Coronary artery (tissue), 2 donors: ENCODE measurements at regions not wholly inside any gene's neighbourhood (a gene's known extent, or its start where the extent isn't known, plus 50 kb on each side); places are given as distances from the start of the nearest gene placed in this dataset.

Source experiments
- DNase-seq: peaks from one replicate; pipeline ENCODE4 v3.0.0-alpha.2; 2017; ENCODE audit warnings: low spot score
- H3K27ac ChIP-seq, 2 donors: fragments of 200-600 bp; sonication (generic); one replicate each; pipeline ENCODE4 v1.5.1; 2016 to 2019
- H3K4me3 ChIP-seq: fragments of 200-600 bp; sonication (generic); 2 replicates; pipeline ENCODE4 v1.5.1; 2016; ENCODE audit warnings: mild to moderate bottlenecking, moderate library complexity
- TF ChIP-seq, protein P1 (sequence below): fragments of 200-600 bp; sonication (generic); IDR thresholded peaks from one replicate; pipeline ENCODE4 v1.5.1; 2019; ENCODE audit warnings: antibody characterized with exemption

DNA sequence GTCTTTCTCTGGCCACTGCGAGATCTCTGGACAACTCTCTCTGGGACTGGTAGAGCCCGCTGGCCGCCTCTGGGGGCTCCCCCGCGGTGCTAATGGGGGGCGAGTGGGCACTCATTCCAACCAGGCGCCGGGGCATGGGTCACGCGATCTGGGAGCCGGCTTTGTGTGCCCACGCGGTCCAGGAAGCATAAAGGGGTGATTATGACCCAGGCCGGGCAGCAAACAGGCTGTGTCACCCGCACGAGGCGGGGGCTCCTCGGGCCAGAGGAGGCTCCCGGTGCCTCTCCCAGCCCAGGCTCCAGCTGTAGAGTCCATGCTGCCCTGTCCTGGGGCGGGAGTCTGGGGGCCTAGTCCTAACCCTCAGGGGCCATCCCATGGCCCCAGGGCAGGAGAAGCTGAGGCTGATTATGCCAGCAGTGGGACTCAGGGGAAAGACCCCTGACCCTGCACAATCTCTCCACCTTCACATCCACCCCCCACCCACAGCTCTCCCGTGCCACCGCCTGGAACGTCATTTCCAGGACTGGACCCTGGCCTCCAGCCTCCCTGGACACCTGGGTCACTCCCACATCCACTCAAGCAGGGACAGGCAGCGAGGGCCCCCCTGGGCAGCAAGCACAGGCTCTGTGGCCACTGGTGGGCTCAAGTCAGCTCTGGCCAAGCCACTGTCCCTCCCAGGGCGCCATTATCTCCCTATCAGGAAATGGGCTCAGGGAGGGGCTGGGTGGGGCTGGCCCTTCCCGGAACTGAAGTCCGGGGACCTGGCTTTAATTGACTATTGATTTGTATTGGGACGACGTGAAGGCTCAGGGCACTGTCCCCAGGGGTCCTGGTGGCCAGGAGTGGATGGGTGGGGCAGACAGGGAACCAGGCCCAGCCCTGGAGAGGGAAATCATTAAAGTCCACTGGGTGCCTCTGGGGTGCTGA is 50.0 kb downstream of the PTPRS start:
- peak overlapping the region; percentile 73 for H3K4me3 ChIP-seq
- TF ChIP-seq, protein P1, sequence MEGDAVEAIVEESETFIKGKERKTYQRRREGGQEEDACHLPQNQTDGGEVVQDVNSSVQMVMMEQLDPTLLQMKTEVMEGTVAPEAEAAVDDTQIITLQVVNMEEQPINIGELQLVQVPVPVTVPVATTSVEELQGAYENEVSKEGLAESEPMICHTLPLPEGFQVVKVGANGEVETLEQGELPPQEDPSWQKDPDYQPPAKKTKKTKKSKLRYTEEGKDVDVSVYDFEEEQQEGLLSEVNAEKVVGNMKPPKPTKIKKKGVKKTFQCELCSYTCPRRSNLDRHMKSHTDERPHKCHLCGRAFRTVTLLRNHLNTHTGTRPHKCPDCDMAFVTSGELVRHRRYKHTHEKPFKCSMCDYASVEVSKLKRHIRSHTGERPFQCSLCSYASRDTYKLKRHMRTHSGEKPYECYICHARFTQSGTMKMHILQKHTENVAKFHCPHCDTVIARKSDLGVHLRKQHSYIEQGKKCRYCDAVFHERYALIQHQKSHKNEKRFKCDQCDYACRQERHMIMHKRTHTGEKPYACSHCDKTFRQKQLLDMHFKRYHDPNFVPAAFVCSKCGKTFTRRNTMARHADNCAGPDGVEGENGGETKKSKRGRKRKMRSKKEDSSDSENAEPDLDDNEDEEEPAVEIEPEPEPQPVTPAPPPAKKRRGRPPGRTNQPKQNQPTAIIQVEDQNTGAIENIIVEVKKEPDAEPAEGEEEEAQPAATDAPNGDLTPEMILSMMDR, result no peak
- H3K27ac ChIP-seq, result peak overlapping the region in 1 of 2 donors; percentile 84
- DNase-seq, result no peak

DNA sequence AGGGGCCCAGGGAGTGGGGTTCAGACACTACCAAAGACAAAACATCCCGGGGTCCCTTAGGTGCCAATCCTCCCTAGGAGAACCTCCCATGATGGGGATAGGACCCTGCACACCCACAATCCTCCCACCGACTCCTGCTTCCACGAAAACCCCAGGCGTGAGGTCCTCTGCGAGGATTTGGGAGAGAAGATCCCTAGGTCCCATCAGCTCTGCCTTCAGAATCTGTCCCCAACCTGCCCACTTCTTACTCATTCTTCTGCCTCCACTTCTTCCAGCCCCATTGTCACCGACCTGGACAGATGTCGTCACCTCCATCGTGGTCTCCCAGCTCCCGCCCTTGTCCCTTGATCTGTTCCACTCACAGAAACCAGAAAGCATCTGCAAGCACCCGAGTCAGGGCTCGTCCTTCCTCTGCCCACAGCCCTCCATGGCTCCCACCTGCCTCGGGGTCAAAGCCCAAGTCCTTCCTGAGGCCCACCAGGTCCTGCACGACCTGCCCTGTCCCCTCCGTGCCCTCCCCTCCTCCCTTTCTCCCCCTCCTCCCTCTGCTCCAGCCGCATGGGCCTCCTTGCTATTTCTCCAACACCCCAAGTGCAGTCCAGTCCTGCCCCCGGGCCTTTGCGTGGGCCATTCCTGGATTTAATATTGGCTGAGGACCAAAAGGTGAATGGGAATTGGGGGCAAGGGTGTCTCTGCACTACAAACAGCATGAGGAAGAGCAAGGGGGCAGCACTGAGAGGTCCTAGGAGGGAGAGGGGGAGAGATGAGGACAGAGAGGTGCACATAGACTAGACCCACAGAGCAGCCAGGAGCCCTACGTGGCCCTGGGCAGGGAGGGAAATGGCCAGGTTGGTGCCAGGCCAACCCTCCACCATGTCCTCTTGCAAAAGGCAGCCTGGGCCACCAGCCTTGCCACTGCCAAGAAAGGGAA is 51.3 kb downstream of the PTPRS start:
- Histone ChIP-seq H3K4me3 (peak overlapping the region; percentile 54), H3K27ac (peak overlapping the region in 1 of 2 donors; percentile 84)
- DNase-seq, result no peak
- TF ChIP-seq, protein P1, result no peak

DNA sequence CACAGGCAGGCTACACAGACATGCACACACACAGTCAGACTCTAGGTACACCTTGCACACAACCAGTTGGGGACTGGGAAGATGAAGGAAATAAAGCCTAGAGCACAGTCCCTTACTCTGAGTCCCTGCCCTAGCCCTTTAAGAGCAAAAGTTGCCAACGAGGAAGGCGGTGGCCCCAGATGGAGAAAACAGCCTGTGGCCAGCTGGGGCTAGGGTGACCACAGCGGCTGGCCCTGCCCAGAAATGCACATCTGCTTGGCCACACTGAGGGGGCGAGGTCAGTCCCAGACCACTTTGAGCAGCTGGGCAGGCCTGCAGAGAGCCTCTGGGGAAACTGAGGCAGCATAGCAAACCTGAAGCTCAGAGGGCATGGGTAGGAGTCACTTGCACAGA is 52.3 kb downstream of the PTPRS start:
- DNase-seq, result no peak
- Histone ChIP-seq H3K4me3 (peak overlapping the region; percentile 54), H3K27ac (peak overlapping the region in 1 of 2 donors; percentile 84)
- TF ChIP-seq, protein P1, result no peak

DNA sequence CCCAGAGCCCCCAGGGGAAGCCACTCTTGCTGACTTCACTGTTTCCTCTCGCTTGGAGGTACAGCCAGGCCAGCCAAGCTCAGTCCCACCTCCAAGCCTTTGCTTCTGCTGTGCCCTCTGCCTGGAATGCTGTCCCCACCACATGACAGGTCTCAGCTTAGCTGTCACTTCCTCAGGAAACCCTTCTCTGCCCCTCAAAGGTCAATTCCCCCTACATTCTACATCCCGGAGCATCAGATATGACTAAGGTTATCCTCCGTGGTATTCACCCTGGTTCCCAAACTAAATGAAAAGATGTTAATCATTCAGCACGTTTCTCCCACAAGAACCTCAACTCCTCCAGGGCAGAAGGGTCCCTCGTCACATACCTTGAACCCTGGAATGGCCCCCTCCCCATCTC is 53.5 kb downstream of the PTPRS start:
- H3K27ac ChIP-seq, result peak overlapping the region in 1 of 2 donors; percentile 84
- H3K4me3 ChIP-seq, result no peak overlapping the region
- TF ChIP-seq, protein P1, result no peak
- DNase-seq, result no peak

DNA sequence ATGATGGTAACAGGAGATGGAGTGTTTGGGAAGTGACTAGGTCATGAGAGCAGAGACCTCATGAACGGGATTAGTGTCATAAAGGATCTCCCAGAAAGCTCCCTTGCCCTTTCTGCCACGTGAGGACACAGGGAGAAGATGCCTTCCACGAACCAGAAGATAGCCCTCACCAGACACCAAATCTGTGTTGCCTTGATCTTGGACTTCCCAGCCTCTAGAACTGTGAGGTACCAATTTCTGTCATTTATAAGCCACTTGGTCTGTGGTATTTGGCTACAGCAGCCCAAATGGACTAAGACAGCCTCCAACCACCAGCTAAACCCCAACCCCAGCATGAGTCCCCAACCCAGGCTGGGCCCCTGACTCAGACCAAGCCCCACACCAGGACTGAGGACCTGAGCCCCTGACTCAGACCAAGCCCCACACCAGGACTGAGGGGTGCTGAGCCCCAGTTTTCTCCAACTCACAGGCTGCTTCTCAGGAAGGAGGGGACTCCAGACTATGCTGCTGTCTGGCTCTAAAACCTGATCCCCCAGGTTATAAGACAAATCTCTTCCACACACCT is 54.1 kb downstream of the PTPRS start:
- Histone ChIP-seq H3K27ac (peak overlapping the region in 1 of 2 donors; percentile 84), H3K4me3 (no peak overlapping the region)
- TF ChIP-seq, protein P1, result no peak
- no peak for DNase-seq

DNA sequence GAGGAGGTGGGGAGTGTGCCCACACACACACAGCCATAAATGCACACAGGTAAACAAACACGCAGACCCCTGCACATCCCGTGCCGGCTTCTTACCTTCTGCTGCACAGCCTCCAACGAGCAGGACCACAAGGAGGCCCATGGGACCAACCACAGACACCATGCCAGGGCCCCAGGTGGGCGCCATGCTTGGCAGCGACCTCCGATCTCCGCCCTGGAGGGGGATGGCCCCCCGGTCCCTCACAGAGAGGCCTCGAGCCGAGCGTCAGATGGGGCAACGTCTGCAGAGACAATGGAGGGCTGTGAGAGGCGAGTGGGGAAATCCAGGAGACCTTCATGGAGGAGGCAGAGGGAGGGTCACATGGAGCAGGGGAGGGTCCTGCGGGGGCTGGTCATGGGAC is 54.7 kb downstream of the PTPRS start:
- TF ChIP-seq, protein P1, result no peak
- DNase-seq, result no peak

More for the DNA sequence above, 54.7 kb downstream of the PTPRS start:
- peak overlapping the region in 1 of 2 donors; percentile 84 for H3K27ac ChIP-seq
- no peak overlapping the region for H3K4me3 ChIP-seq
